ENCODE measurements at regions not wholly inside any gene's neighbourhood (a gene's known extent, or its start where the extent isn't known, plus 50 kb on each side); places are given as distances from the start of the nearest gene placed in this dataset.

- Histone ChIP-seq H3K4me2 (ENCODE audit: low read length) (no peak overlapping the region), H2AFZ (no peak overlapping the region), H3K4me1 (no peaks in the 10 kb centered on the region), H3K9me3 (ENCODE audit: control insufficient read depth, low read length) (no peaks in the 10 kb centered on the region), H3K36me3 (ENCODE audit: control insufficient read depth, insufficient read depth, low read length) (no peaks in the 10 kb centered on the region), H3K9ac (no peak overlapping the region), H3K79me2 (no peaks in the 10 kb centered on the region), H3K4me3 (ENCODE audit: low read depth, low read length) (no peak overlapping the region), H3K27me3 (ENCODE audit: control insufficient read depth, insufficient read depth, low read length) (no peaks in the 10 kb centered on the region), H3K27ac (no peak overlapping the region)
- peak; percentile 24 for TF ChIP-seq CTCF (IDR thresholded peaks at IDR 0.05)
Observed at GRCh38 chr2:205903549-205904129, 182.3 kb downstream of the INO80D start.

- no peak for TF ChIP-seq CTCF (IDR thresholded peaks at IDR 0.05)
- H3K36me3 ChIP-seq (ENCODE audit: control insufficient read depth, insufficient read depth, low read length) = no peaks in the 10 kb centered on the region
- H3K79me2 ChIP-seq = no peaks in the 10 kb centered on the region
- H3K9ac ChIP-seq = no peak overlapping the region
- no peaks in the 10 kb centered on the region for H3K27me3 ChIP-seq (ENCODE audit: control insufficient read depth, insufficient read depth, low read length)
- H3K4me1 ChIP-seq = no peaks in the 10 kb centered on the region
- no peak overlapping the region for H3K27ac ChIP-seq
- no peaks in the 10 kb centered on the region for H3K9me3 ChIP-seq (ENCODE audit: control insufficient read depth, low read length)
- peak overlapping the region; percentile 15 for H3K4me3 ChIP-seq (ENCODE audit: low read depth, low read length)
- peak overlapping the region; percentile 60 for H2AFZ ChIP-seq
- no peak overlapping the region for H3K4me2 ChIP-seq (ENCODE audit: low read length)
Observed at GRCh38 chr2:205902900-205903237, 183.1 kb downstream of the INO80D start.

GRCh38 chr2:205902041-205902899 is 183.7 kb downstream of the INO80D start:
- Histone ChIP-seq H3K4me3 (ENCODE audit: low read depth, low read length) (peak overlapping the region; percentile 15), H3K79me2 (no peaks in the 10 kb centered on the region), H3K27me3 (ENCODE audit: control insufficient read depth, insufficient read depth, low read length) (no peaks in the 10 kb centered on the region), H3K36me3 (ENCODE audit: control insufficient read depth, insufficient read depth, low read length) (no peaks in the 10 kb centered on the region), H3K9me3 (ENCODE audit: control insufficient read depth, low read length) (no peaks in the 10 kb centered on the region), H3K4me1 (no peaks in the 10 kb centered on the region), H3K27ac (no peak overlapping the region), H3K9ac (no peak overlapping the region), H2AFZ (peak overlapping the region; percentile 60), H3K4me2 (ENCODE audit: low read length) (no peak overlapping the region)
- TF ChIP-seq CTCF (IDR thresholded peaks at IDR 0.05) = no peak

- H3K27ac ChIP-seq = no peak overlapping the region
- H3K27me3 ChIP-seq (ENCODE audit: control insufficient read depth, insufficient read depth, low read length) = no peaks in the 10 kb centered on the region
- no peak overlapping the region for H3K9ac ChIP-seq
- TF ChIP-seq CTCF (IDR thresholded peaks at IDR 0.05) = no peak
- no peak overlapping the region for H3K4me3 ChIP-seq (ENCODE audit: low read depth, low read length)
- H3K9me3 ChIP-seq (ENCODE audit: control insufficient read depth, low read length) = no peaks in the 10 kb centered on the region
- no peaks in the 10 kb centered on the region for H3K4me1 ChIP-seq
- H3K4me2 ChIP-seq (ENCODE audit: low read length) = no peak overlapping the region
- H2AFZ ChIP-seq = no peak overlapping the region
- no peaks in the 10 kb centered on the region for H3K79me2 ChIP-seq
- no peaks in the 10 kb centered on the region for H3K36me3 ChIP-seq (ENCODE audit: control insufficient read depth, insufficient read depth, low read length)
Observed at GRCh38 chr2:205901491-205901890, 184.5 kb downstream of the INO80D start.
